ENCODE measurements at regions not wholly inside any gene's neighbourhood (a gene's known extent, or its start where the extent isn't known, plus 50 kb on each side); places are given as distances from the start of the nearest gene placed in this dataset.

DNA sequence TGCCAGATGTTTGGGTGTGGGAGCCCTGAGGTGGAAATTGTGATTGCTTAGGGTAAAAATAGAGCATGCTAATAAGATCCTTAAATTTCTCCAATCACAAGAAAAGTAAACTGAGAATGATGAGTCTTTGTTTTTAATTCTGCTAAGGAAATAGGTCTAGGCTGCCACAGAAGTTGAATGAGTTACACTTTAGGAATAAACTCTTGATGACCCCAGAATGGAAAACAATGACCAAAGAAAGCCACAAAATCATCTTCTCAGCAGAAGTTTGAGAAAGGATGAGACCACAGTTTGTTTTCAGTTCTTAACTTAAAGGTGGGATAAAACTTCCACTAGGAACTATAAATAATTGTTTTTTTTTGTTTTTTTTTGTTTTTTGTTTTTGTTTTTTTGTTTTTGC, 164.6 kb upstream of the BCL6 start:
- no peak overlapping the region for H3K27ac Mint-ChIP-seq
- DNase-seq (no peak), ATAC-seq (ENCODE audit: low read depth) (no peak)
- peaks cover 2% of the 10 kb centered on the region for H3K4me1 Mint-ChIP-seq
- intact Hi-C loops (cut with micrococcal nuclease): no loop called here
- no peak overlapping the region for H3K9ac ChIP-seq (ENCODE audit: low read length)
- no peaks in the 10 kb centered on the region for H3K9me3 ChIP-seq (ENCODE audit: control extremely low read depth in 1 of 3, control insufficient read depth in 2 of 3, insufficient read depth in 1 of 3, low read length in 2 of 3)
- CTCF ChIA-PET: no interaction called here
- H3K4me2 ChIP-seq (replicated peaks; ENCODE audit: low read depth, low read length, poor library complexity, severe bottlenecking): no peak overlapping the region
- H3K4me3 ChIP-seq (ENCODE audit: control extremely low read depth in 1 of 5, extremely low read depth in 1 of 5, insufficient read depth in 1 of 5, low read depth in 2 of 5, low read length in 4 of 5): no peak overlapping the region
- no peaks in the 10 kb centered on the region for H3K4me1 ChIP-seq (ENCODE audit: control insufficient read depth in 2 of 2, insufficient read depth in 2 of 2, low read length in 2 of 2)
- TF ChIP-seq, protein P1, sequence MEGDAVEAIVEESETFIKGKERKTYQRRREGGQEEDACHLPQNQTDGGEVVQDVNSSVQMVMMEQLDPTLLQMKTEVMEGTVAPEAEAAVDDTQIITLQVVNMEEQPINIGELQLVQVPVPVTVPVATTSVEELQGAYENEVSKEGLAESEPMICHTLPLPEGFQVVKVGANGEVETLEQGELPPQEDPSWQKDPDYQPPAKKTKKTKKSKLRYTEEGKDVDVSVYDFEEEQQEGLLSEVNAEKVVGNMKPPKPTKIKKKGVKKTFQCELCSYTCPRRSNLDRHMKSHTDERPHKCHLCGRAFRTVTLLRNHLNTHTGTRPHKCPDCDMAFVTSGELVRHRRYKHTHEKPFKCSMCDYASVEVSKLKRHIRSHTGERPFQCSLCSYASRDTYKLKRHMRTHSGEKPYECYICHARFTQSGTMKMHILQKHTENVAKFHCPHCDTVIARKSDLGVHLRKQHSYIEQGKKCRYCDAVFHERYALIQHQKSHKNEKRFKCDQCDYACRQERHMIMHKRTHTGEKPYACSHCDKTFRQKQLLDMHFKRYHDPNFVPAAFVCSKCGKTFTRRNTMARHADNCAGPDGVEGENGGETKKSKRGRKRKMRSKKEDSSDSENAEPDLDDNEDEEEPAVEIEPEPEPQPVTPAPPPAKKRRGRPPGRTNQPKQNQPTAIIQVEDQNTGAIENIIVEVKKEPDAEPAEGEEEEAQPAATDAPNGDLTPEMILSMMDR (IDR thresholded peaks at IDR 0.05): no peak
- TF ChIP-seq EZH2 (IDR thresholded peaks at IDR 0.05; ENCODE audit: borderline replicate concordance, insufficient read depth, low read depth, low read length, poor library complexity, severe bottlenecking): no peak
- H3K79me2 ChIP-seq (ENCODE audit: control insufficient read depth, insufficient read depth, low read length): no peaks in the 10 kb centered on the region
- H3K27ac ChIP-seq (ENCODE audit: low read length in 2 of 2): no peak overlapping the region
- no peaks in the 10 kb centered on the region for H3K9me3 Mint-ChIP-seq (ENCODE audit: insufficient read depth)
- no peaks in the 10 kb centered on the region for H4K20me1 ChIP-seq (ENCODE audit: control insufficient read depth, insufficient read depth, low read length, poor library complexity, severe bottlenecking)
- no peak overlapping the region for H2AFZ ChIP-seq (ENCODE audit: insufficient read depth, low read depth, low read length, poor library complexity, severe bottlenecking)
- no peak overlapping the region for H3K4me3 Mint-ChIP-seq
- no peaks in the 10 kb centered on the region for H3K36me3 ChIP-seq (replicated peaks in 1 of 2; ENCODE audit: control extremely low read depth in 1 of 2, control insufficient read depth in 1 of 2, extremely low read depth in 1 of 2, insufficient read depth in 2 of 2, low read length in 1 of 2)
- H3K27me3 Mint-ChIP-seq: peaks cover 22% of the 10 kb centered on the region
- H3K27me3 ChIP-seq (replicated peaks in 1 of 4; ENCODE audit: control extremely low read depth in 1 of 4, control insufficient read depth in 3 of 4, insufficient read depth in 4 of 4, low read length in 3 of 4): peaks cover 0 to 2% (median under 1%) of the 10 kb centered on the region in 4 experiments
- POLR2A ChIA-PET: no interaction called here

DNA sequence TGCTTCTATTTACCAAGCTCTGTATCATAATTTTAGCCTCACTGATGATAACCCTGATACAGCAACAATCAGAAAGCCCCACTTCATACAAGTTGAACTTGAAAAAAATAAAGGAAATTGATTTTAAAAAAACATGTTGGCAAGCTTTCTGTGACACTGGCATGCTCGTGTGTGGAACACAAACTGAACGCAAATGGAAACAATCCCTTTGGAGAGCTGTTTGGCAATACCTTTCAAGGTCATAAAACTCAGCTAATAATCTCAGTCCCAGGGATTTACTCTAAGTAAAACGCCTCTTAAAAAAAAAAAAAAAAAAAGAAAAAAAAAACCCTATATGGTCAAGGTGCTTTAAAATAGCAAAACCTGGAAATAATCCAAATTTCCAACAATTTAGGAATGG, 166.7 kb upstream of the BCL6 start:
- intact Hi-C loops (cut with micrococcal nuclease): no loop called here
- ChIA-PET CTCF (interaction anchor here (0.7 kb wide), 1 partner anchor 30 kb away, joined by 4 read pairs; no protein-coding TSS in a partner anchor), POLR2A (no interaction called here)
- H3K27ac Mint-ChIP-seq: no peak overlapping the region
- no peak for ATAC-seq (ENCODE audit: low read depth)
- Histone ChIP-seq H3K4me2 (replicated peaks; ENCODE audit: low read depth, low read length, poor library complexity, severe bottlenecking) (no peak overlapping the region), H2AFZ (ENCODE audit: insufficient read depth, low read depth, low read length, poor library complexity, severe bottlenecking) (no peak overlapping the region), H3K4me3 (ENCODE audit: control extremely low read depth in 1 of 5, extremely low read depth in 1 of 5, insufficient read depth in 1 of 5, low read depth in 2 of 5, low read length in 4 of 5) (no peak overlapping the region), H3K4me1 (ENCODE audit: control insufficient read depth in 2 of 2, insufficient read depth in 2 of 2, low read length in 2 of 2) (no peaks in the 10 kb centered on the region), H4K20me1 (ENCODE audit: control insufficient read depth, insufficient read depth, low read length, poor library complexity, severe bottlenecking) (no peaks in the 10 kb centered on the region), H3K27ac (ENCODE audit: low read length in 2 of 2) (no peak overlapping the region), H3K36me3 (replicated peaks in 1 of 2; ENCODE audit: control extremely low read depth in 1 of 2, control insufficient read depth in 1 of 2, extremely low read depth in 1 of 2, insufficient read depth in 2 of 2, low read length in 1 of 2) (no peaks in the 10 kb centered on the region), H3K79me2 (ENCODE audit: control insufficient read depth, insufficient read depth, low read length) (no peaks in the 10 kb centered on the region), H3K27me3 (replicated peaks in 1 of 4; ENCODE audit: control extremely low read depth in 1 of 4, control insufficient read depth in 3 of 4, insufficient read depth in 4 of 4, low read length in 3 of 4) (peaks cover 0 to 7% (median 1%) of the 10 kb centered on the region in 4 experiments), H3K9ac (ENCODE audit: low read length) (no peak overlapping the region), H3K9me3 (ENCODE audit: control extremely low read depth in 1 of 3, control insufficient read depth in 2 of 3, insufficient read depth in 1 of 3, low read length in 2 of 3) (no peaks in the 10 kb centered on the region)
- TF ChIP-seq, protein P1 (IDR thresholded peaks at IDR 0.05): no peak
- no peak for TF ChIP-seq EZH2 (IDR thresholded peaks at IDR 0.05; ENCODE audit: borderline replicate concordance, insufficient read depth, low read depth, low read length, poor library complexity, severe bottlenecking)
- H3K4me1 Mint-ChIP-seq: peaks cover 3% of the 10 kb centered on the region
- DNase-seq: no peak
- 100% methylated on average over 2 of the region's 3 CpGs for WGBS (ENCODE audit: insufficient coverage)
- no peaks in the 10 kb centered on the region for H3K9me3 Mint-ChIP-seq (ENCODE audit: insufficient read depth)
- H3K4me3 Mint-ChIP-seq: no peak overlapping the region
- peaks cover 36% of the 10 kb centered on the region for H3K27me3 Mint-ChIP-seq

Measured in B cell (primary cell).